Tibial artery (tissue), 4 donors: ENCODE measurements at regions not wholly inside any gene's neighbourhood (a gene's known extent, or its start where the extent isn't known, plus 50 kb on each side); places are given as distances from the start of the nearest gene placed in this dataset.
"Not testable (repeated sequence)": the region's sequence is repeated elsewhere in the genome, so short reads cannot be mapped to it uniquely, and the experiment has no call there.

Source experiments
- DNase-seq, 2 donors: peaks; one replicate each; pipeline ENCODE4 v3.0.0-alpha.2; 2019
- H3K27ac ChIP-seq, 2 donors: fragments of 200-600 bp; sonication (generic) in 1 of 2; 1 replicate in 1 of 2; 2 replicates in 1 of 2; pipeline ENCODE4 v1.5.1; 2018 to 2019; ENCODE audit warnings: mild to moderate bottlenecking in 1 of 2
- H3K27me3 ChIP-seq, 2 donors: fragments of 200-600 bp; sonication (generic) in 1 of 2; one replicate each; pipeline versions ENCODE4 v1.5.1 to v1.6.0; 2016 to 2019
- H3K36me3 ChIP-seq, 3 donors: fragments of 200-600 bp; sonication (generic) in 2 of 3; one replicate each; pipeline ENCODE4 v1.5.1; 2016 to 2019; ENCODE audit warnings: mild to moderate bottlenecking in 2 of 3
- H3K4me1 ChIP-seq, 4 donors: fragments of 200-600 bp; sonication (generic) in 2 of 4; 1 replicate in 3 of 4; 2 replicates in 1 of 4; pipeline ENCODE4 v1.5.1; 2016 to 2019
- H3K4me3 ChIP-seq, 2 donors: fragments of 200-600 bp; sonication (generic) in 1 of 2; 1 replicate in 1 of 2; 2 replicates in 1 of 2; pipeline ENCODE4 v1.5.1; 2018 to 2019; ENCODE audit warnings: mild to moderate bottlenecking in 2 of 2
- H3K9me3 ChIP-seq, 3 donors: fragments of 200-600 bp; sonication (generic) in 1 of 3; one replicate each; pipeline ENCODE4 v1.5.1; 2016 to 2019
- CTCF ChIP-seq, 2 experiments: fragments of 200-600 bp in 1 of 2; fragments of 450-650 bp in 1 of 2; IDR thresholded peaks; one replicate each; pipeline ENCODE4 v1.5.1; 2017 to 2019; ENCODE audit warnings: antibody characterized with exemption in 2 of 2, mild to moderate bottlenecking in 1 of 2, moderate library complexity in 1 of 2
- intact Hi-C: fragments of 100-400 bp; cut with DNase I; formaldehyde crosslinking; loops from one replicate; pipeline ENCODE4 v1.15.0; 2023; ENCODE audit warnings: low total_unique reads

- no peak overlapping the region for H3K4me3 ChIP-seq
- no peak for TF ChIP-seq CTCF (IDR thresholded peaks at IDR 0.05)
- no peaks in the 10 kb centered on the region for H3K36me3 ChIP-seq
- intact Hi-C loops, result no loop called here
- no peak overlapping the region for H3K27ac ChIP-seq
- peaks cover 0 to 5% (median 3%) of the 10 kb centered on the region in 3 donors for H3K9me3 ChIP-seq
- DNase-seq, result no peak
- no peaks in the 10 kb centered on the region for H3K4me1 ChIP-seq
- no peaks in the 10 kb centered on the region for H3K27me3 ChIP-seq
These were observed 148.2 kb downstream of the EMB start for GRCh38 chr5:50292735-50293394.

GRCh38 chr5:50280461-50280860, 160.6 kb downstream of the EMB start:
- H3K27ac ChIP-seq, H3K27me3 ChIP-seq, intact Hi-C loops, DNase-seq, H3K4me1 ChIP-seq, H3K36me3 ChIP-seq, H3K4me3 ChIP-seq, H3K9me3 ChIP-seq: not testable (repeated sequence)
